Uterus (tissue), 2 donors: ENCODE measurements at regions not wholly inside any gene's neighbourhood (a gene's known extent, or its start where the extent isn't known, plus 50 kb on each side); places are given as distances from the start of the nearest gene placed in this dataset.

ENCODE experiments used
- POLR2A ChIP-seq, 2 donors: fragments of 450-650 bp; IDR thresholded peaks; one replicate each; pipeline ENCODE4 v1.6.1; 2016; ENCODE audit warnings: antibody characterized with exemption in 2 of 2, mild to moderate bottlenecking in 1 of 2, moderate library complexity in 1 of 2
- TF ChIP-seq, protein P1 (sequence below), 4 experiments: fragments of 200-600 bp in 2 of 4; fragments of 450-650 bp in 2 of 4; sonication (generic) in 2 of 4; IDR thresholded peaks; one replicate each; pipeline ENCODE4 v1.5.1; 2016 to 2019; ENCODE audit warnings: antibody characterized with exemption in 4 of 4, mild to moderate bottlenecking in 2 of 4, moderate library complexity in 1 of 4

- TF ChIP-seq, protein P1, sequence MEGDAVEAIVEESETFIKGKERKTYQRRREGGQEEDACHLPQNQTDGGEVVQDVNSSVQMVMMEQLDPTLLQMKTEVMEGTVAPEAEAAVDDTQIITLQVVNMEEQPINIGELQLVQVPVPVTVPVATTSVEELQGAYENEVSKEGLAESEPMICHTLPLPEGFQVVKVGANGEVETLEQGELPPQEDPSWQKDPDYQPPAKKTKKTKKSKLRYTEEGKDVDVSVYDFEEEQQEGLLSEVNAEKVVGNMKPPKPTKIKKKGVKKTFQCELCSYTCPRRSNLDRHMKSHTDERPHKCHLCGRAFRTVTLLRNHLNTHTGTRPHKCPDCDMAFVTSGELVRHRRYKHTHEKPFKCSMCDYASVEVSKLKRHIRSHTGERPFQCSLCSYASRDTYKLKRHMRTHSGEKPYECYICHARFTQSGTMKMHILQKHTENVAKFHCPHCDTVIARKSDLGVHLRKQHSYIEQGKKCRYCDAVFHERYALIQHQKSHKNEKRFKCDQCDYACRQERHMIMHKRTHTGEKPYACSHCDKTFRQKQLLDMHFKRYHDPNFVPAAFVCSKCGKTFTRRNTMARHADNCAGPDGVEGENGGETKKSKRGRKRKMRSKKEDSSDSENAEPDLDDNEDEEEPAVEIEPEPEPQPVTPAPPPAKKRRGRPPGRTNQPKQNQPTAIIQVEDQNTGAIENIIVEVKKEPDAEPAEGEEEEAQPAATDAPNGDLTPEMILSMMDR (IDR thresholded peaks at IDR 0.05) = no peak
- no peak for TF ChIP-seq POLR2A (IDR thresholded peaks at IDR 0.05)
These were observed 235.8 kb upstream of the ASIC2 start for GRCh38 chr17:33528846-33529245.
